Activated naive CD8-positive, alpha-beta T cell treated with anti-CD3 and anti-CD28 coated beads, Interleukin-2, amount 50 U/mL, for 24 hours (primary cell): ENCODE measurements at regions not wholly inside any gene's neighbourhood (a gene's known extent, or its start where the extent isn't known, plus 50 kb on each side); places are given as distances from the start of the nearest gene placed in this dataset.

Source experiments
- ATAC-seq: fragments of 150-1000 bp; cut with Tn5 transposase; one replicate; pipeline ENCODE4 v1.10.0; 2021
- DNase-seq: peaks from one replicate; pipeline ENCODE4 v3.0.0; 2021
- H3K27ac Mint-ChIP-seq: one replicate; pipeline ENCODE4 v1.8.0; 2021; ENCODE audit warnings: mild to moderate bottlenecking, mixed read lengths
- H3K27me3 Mint-ChIP-seq: one replicate; pipeline ENCODE4 v1.8.0; 2021; ENCODE audit warnings: mixed read lengths
- H3K36me3 Mint-ChIP-seq: one replicate; pipeline ENCODE4 v1.8.0; 2021; ENCODE audit warnings: low read depth, mixed read lengths
- H3K4me1 Mint-ChIP-seq: one replicate; pipeline ENCODE4 v1.8.0; 2021; ENCODE audit warnings: mixed read lengths
- H3K4me3 Mint-ChIP-seq: one replicate; pipeline ENCODE4 v1.8.0; 2021; ENCODE audit warnings: mild to moderate bottlenecking, moderate library complexity, mixed read lengths
- H3K9me3 Mint-ChIP-seq: one replicate; pipeline ENCODE4 v1.8.0; 2021; ENCODE audit warnings: mixed read lengths

DNA sequence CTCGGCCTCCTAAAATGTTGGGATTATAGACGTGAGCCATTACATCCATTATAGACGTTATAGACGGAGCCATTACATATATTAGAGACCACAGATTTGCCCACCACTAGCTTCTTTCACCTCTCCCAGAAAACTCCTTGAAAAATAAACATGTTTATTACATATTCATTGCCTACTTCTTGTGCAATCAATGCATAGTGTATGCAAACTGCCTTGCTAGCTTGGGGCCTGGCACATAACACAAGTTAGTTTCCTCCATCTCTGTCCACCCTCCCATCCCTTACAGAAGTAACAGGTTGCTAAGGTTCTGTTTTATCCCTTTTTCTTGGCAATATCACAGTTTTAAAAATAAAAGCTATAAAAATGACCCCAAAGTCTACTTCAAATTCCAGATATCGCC lies 66.4 kb upstream of the KRR1 start:
- Mint-ChIP-seq H3K27me3 (peaks cover 15% of the 10 kb centered on the region), H3K4me3 (no peak overlapping the region), H3K27ac (no peak overlapping the region), H3K9me3 (no peaks in the 10 kb centered on the region), H3K4me1 (peaks cover 7% of the 10 kb centered on the region), H3K36me3 (no peaks in the 10 kb centered on the region)
- ATAC-seq = no peak
- no peak for DNase-seq

DNA sequence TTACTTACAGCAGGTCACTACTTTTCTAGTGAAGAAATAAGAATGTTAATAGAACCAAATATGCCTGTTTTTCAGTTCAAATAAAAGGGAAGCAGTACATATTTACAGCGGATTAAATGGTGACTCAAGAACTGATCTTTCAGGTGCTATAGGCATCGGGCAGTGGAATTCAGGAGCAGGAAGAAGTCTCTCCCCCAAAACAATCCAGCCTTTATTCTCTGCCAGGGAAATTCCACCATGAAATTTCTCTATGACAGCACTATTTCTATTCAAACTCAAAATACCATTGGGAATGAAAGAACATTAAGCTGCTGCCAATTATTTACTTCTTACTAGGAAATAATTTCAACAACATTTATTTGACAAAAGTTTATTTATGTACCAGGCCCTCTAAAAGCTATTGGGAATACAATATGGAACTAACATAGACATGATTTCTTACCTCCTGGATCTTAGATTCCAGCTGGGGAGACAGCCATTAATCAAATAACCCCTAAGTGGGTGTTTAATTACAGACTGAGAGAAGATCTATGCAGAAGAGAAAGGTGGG lies 60.3 kb upstream of the KRR1 start:
- H3K4me3 Mint-ChIP-seq = no peak overlapping the region
- H3K4me1 Mint-ChIP-seq = no peaks in the 10 kb centered on the region
- H3K36me3 Mint-ChIP-seq = no peaks in the 10 kb centered on the region
- DNase-seq (no peak), ATAC-seq (no peak)
- no peak overlapping the region for H3K27ac Mint-ChIP-seq
- peaks cover 4% of the 10 kb centered on the region for H3K27me3 Mint-ChIP-seq
- H3K9me3 Mint-ChIP-seq = no peaks in the 10 kb centered on the region

DNA sequence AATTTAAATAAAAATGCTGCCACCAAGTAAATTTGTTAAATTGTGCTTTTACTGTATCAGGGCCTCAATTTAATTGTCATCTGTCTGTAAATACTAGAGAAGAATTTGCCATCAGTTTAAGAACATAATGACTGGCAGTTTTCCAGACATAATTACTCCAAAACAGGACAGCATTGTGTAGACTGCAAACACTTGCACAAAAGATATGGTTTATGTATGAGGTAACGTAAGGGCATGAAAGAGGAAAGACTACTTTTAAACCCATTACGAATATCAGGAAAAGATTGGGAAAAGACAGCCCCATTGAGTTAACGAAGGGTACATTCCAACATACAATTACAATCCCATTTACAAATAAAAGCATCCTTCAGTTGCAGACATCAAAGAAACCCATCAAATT lies 59.8 kb upstream of the KRR1 start:
- Mint-ChIP-seq H3K4me3 (no peak overlapping the region), H3K9me3 (no peaks in the 10 kb centered on the region), H3K27me3 (peaks cover 6% of the 10 kb centered on the region), H3K4me1 (no peaks in the 10 kb centered on the region), H3K27ac (no peak overlapping the region), H3K36me3 (no peaks in the 10 kb centered on the region)
- no peak for ATAC-seq
- DNase-seq = no peak

DNA sequence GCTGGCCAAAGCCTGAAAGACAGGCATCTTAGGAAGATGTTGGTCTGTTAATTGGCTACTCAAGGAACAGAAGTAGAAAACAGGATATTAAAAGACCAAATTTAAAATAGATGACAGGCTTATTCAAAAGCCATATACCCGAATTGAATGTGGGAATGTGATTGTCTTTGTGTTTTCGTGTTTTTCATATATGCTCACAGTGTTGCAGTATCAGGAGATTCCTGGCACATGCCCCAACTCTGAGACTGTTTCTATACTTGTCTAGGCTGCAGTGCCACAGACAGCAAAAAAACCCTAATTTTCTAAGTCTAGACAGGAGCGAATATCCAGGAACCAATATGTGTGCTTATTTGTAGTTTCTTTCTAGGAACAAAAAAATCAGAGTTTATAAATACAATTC lies 57.4 kb upstream of the KRR1 start:
- ATAC-seq (no peak), DNase-seq (no peak)
- H3K27me3 Mint-ChIP-seq = peaks cover 4% of the 10 kb centered on the region
- no peaks in the 10 kb centered on the region for H3K36me3 Mint-ChIP-seq
- H3K4me1 Mint-ChIP-seq = no peaks in the 10 kb centered on the region
- H3K9me3 Mint-ChIP-seq = no peaks in the 10 kb centered on the region
- H3K27ac Mint-ChIP-seq = no peak overlapping the region
- H3K4me3 Mint-ChIP-seq = no peak overlapping the region

- no peaks in the 10 kb centered on the region for H3K4me1 Mint-ChIP-seq
- H3K36me3 Mint-ChIP-seq = no peaks in the 10 kb centered on the region
- no peak for ATAC-seq
- no peak overlapping the region for H3K4me3 Mint-ChIP-seq
- H3K9me3 Mint-ChIP-seq = no peaks in the 10 kb centered on the region
- no peak overlapping the region for H3K27ac Mint-ChIP-seq
- peaks cover 4% of the 10 kb centered on the region for H3K27me3 Mint-ChIP-seq
- DNase-seq = no peak
Measured at GRCh38 chr12:75568393-75568792, 57.0 kb upstream of the KRR1 start.

- H3K27ac Mint-ChIP-seq = no peak overlapping the region
- no peaks in the 10 kb centered on the region for H3K9me3 Mint-ChIP-seq
- ATAC-seq (no peak), DNase-seq (no peak)
- peaks cover 16% of the 10 kb centered on the region for H3K27me3 Mint-ChIP-seq
- H3K4me1 Mint-ChIP-seq = no peaks in the 10 kb centered on the region
- no peak overlapping the region for H3K4me3 Mint-ChIP-seq
- H3K36me3 Mint-ChIP-seq = no peaks in the 10 kb centered on the region
Measured at GRCh38 chr12:75565795-75566194, 54.4 kb upstream of the KRR1 start.

DNA sequence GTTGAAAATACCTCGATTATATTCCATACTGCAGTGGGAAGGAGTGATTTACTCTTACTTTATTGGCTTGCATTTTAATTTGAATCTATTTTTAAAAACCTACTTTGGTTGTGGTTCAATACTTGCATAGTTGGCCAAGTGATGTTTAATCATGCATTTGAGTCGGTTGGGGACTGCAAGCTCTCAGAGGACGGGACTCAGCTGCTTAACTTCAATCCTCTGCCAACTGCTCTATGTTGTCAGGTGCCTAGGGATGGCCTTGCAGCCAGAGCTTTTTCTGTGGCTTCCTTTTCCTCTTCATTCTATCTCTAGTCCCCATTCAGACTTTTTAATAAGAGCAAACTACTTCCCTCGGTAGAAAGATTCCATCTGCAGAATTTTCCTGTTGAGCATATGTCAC lies 53.4 kb upstream of the KRR1 start:
- no peak overlapping the region for H3K27ac Mint-ChIP-seq
- H3K36me3 Mint-ChIP-seq = no peaks in the 10 kb centered on the region
- no peaks in the 10 kb centered on the region for H3K4me1 Mint-ChIP-seq
- H3K9me3 Mint-ChIP-seq = no peaks in the 10 kb centered on the region
- H3K4me3 Mint-ChIP-seq = no peak overlapping the region
- peaks cover 18% of the 10 kb centered on the region for H3K27me3 Mint-ChIP-seq
- ATAC-seq (no peak), DNase-seq (no peak)

- H3K4me3 Mint-ChIP-seq = no peak overlapping the region
- H3K27ac Mint-ChIP-seq = no peak overlapping the region
- no peaks in the 10 kb centered on the region for H3K9me3 Mint-ChIP-seq
- no peak for DNase-seq
- no peak for ATAC-seq
- no peaks in the 10 kb centered on the region for H3K36me3 Mint-ChIP-seq
- H3K27me3 Mint-ChIP-seq = peaks cover 18% of the 10 kb centered on the region
- no peaks in the 10 kb centered on the region for H3K4me1 Mint-ChIP-seq
Measured at GRCh38 chr12:75564398-75564797, 53.0 kb upstream of the KRR1 start.

- H3K27me3 Mint-ChIP-seq = peaks cover 19% of the 10 kb centered on the region
- ATAC-seq (no peak), DNase-seq (no peak)
- no peaks in the 10 kb centered on the region for H3K4me1 Mint-ChIP-seq
- no peak overlapping the region for H3K27ac Mint-ChIP-seq
- no peaks in the 10 kb centered on the region for H3K36me3 Mint-ChIP-seq
- H3K9me3 Mint-ChIP-seq = no peaks in the 10 kb centered on the region
- no peak overlapping the region for H3K4me3 Mint-ChIP-seq
Measured at GRCh38 chr12:75563351-75563750, 51.9 kb upstream of the KRR1 start.

DNA sequence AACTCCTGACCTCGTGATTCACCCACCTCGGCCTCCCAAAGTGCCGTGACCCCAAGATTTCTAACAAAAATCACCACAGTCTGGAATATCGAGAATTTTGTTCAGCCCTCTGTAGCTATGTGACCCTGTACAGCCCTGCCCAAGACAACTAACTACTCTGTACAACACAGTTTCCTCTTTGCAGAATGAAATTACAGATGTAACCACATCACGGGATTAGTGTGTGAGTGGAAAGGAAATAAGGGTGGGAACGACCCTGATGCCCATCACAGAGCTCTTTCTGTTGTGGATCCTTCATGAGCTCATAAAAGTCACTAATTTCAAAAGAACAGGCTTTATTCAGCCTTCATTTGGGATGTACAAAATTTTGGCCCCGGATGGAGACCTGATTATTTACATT lies 50.5 kb upstream of the KRR1 start:
- no peaks in the 10 kb centered on the region for H3K36me3 Mint-ChIP-seq
- H3K4me1 Mint-ChIP-seq = no peaks in the 10 kb centered on the region
- H3K9me3 Mint-ChIP-seq = no peaks in the 10 kb centered on the region
- peaks cover 19% of the 10 kb centered on the region for H3K27me3 Mint-ChIP-seq
- DNase-seq (no peak), ATAC-seq (no peak)
- H3K4me3 Mint-ChIP-seq = no peak overlapping the region
- H3K27ac Mint-ChIP-seq = no peak overlapping the region
